Frontal cortex (tissue), 3 donors: ENCODE measurements at regions not wholly inside any gene's neighbourhood (a gene's known extent, or its start where the extent isn't known, plus 50 kb on each side); places are given as distances from the start of the nearest gene placed in this dataset.

Experiments used
- DNase-seq, 2 donors: peaks; one replicate each; pipeline ENCODE4 v3.0.0; 2012; ENCODE audit warnings: low spot score in 2 of 2
- FAIRE-seq: peaks from 2 replicates; lab custom pipeline; 2012; peaks lifted over from hg19 to GRCh38; lab: Jason Lieb, UNC
- donor health status: control.
- donor health status: control.
- donor health status: control.

DNA sequence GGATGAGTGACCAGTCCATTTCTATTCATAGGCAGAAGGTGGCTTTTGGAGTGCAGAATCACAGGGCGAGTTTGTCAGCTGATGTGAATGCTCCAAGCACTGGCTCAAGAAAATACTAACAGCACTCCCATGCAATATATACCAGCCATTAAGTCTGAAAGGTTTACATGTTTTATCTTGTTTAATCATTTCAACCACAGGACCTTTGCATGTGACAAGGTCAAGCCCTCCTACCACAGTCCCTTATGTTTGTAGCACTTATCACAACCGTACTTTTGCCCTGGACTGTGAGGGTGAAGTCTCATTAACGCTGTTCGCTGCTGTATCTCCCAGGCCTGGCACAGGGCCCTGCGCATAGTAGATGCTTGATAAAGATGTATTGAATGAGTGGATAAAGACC lies 99.3 kb upstream of the PMEPA1 start:
- FAIRE-seq (no peak), DNase-seq (no peak)

DNA sequence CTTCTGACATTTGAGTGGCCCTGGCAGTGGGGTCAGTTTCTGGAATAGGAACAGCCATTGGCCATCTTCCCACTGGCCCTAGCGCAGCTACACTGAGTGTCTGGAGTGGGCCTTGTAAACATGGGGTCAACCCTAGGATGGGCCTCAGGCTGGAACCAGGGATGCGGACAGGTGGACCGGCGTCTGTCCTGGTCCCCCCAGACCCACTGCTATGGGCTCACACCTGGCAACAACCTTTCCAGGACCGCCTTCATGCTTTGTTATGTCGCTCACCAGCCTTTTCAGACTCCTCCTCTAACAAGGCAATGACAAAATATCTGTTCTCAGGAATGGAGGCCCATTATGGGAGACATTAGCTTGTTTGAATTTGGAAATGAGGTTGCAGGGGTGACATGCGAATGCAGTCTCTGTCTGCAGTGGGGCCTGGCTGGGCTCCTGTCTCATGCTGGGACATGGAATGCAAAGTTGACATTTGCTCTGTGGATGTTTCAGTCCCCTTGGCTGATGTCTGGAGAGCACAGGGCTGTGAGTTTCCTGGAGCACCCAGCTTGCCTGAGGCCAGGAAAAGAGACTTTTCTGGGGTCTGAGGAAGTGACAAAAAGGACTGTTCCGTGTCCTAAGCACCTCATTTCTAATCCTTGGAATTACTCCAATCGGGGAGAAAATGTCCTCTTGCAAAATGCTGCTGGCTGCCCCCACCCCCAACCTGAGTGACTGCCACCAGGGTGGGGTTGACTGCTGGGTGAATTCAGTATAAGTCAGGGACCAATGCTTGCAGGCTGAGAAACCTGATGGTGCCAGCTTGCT lies 98.7 kb upstream of the PMEPA1 start:
- FAIRE-seq: no peak
- DNase-seq: no peak

DNA sequence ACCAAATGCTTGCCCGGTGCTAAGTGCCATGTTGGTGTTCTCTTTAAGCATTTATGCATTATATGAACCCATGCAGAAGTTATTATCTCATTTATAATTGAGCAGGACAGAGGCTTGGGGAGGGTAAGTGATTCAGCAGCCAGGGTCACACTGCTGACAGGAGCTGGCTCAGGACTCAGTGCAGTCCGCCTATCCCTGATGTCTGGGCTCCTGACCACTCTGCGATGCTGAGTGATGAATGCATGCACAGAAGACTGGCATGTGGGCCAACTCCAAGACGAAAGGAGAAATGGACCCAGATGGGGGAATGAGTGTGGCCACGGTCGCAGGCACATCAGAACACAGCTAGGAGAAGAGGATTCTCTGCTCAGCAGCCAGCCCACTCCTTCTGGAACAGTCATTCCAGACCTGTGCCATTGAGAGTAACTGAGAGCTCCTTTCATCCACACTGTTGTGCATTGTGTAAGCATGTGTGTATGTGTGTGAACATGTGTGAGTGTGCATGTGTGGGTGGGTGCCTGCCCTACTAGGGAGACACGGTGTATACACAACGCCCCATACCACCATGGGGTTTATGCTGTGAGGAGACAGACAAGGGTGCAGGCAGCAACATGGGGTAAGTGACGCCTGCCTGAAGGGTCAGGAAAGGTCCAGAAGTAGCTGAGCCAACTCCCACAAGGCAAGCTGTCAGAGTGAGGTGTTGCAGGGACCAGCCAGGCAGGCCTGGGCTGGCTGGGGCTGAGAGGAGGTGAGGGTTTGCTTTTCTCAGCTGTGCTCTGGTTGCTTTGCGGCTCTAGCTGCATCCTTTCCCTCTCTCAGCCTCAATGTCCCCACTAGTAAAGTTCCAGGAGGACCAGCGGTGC lies 97.8 kb upstream of the PMEPA1 start:
- FAIRE-seq: no peak
- DNase-seq: no peak

DNA sequence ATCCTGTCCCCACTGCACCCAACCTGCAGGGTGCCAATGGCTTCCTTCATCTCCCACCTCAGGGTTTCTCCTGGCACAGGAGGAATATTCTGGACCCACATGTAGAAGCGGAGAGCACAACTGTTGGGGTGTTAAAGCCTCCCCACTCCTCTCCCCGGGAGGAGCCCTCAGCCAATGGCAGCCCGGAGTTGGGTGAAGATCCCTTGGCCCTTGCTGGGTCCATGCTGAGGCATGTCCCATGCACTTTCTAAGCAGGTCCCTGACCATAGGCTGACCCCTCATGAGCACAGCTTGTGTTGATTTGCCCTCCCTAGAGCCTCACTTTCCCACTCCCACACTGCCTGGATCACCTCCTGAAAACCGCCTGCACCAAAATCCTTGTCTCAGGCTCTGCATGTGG lies 97.2 kb upstream of the PMEPA1 start:
- DNase-seq (no peak), FAIRE-seq (no peak)

DNA sequence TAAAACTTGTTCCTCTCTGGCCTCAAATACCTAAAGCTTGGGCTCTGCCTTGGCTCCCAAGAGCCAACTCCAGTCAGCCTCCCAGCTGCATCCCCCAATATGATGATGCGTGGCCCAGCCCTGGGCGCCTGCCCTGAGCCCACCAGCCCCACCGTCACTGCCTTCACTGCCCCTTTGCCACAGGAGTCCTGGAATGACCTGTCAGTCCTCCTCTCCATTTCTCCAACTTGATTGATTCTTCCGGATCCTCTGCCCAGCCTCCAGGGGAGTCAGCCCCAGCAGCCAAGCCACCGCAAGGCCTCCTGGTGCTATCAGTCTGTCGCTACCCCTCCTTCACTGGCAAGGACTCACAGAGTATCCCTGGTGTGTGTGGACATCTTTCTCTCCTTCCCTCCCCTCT lies 96.7 kb upstream of the PMEPA1 start:
- DNase-seq: no peak
- no peak for FAIRE-seq

DNA sequence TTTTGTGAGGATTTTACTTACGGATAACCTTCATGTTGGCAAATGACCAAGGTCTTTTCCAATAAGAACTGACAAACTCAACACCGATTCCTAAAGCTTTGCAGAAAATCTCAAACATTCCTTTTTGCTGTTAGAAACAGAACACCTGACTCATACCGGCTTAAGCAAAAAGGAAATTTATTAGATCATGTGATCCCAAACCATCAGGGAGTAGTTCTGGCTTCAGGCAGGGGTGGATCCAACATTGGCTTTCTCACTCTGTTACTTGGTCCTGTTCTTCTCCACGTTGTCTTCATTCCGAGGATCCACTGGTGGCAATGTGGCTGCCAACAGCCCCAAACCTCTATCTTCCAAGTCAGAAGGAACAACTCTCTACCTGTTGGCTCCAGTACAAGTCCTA lies 95.9 kb upstream of the PMEPA1 start:
- FAIRE-seq (no peak), DNase-seq (no peak)

DNA sequence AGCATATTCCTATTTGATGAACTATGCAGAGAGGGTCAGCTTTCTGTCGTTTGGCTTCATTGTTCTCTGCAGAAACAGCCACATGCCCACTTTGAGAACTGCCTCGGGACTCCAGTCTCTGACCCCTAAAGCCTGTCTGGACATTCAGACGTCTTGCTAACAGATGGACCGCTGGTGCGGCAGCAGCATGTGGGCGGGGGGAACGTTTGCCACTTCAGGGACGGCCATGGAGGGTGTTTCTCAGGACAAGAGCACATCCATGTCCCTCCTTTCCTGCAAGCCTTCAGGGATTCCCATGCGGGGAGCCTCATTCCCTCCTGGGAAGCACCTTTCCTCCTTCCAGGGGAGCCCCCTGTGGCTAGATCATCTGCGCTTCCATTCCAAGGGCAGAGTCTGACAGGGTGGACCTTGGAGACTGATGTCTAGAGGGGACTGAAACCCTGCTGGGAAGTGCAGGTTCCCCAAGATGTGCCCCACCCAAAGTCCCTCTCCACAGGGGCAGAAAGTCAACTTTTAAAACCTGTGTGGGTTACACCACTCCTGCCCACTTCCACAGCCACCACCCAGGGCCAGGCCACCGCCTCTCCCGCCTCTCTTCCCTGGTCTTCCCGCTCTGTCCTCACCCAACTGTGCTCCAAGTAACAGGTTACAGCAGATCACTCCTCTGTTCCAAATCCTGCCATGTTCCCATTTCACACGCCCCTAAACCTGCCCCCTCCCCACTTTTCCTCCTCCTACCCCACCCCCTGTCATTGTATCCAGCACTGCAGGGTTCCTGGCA lies 94.8 kb upstream of the PMEPA1 start:
- no peak for DNase-seq
- FAIRE-seq: no peak

DNA sequence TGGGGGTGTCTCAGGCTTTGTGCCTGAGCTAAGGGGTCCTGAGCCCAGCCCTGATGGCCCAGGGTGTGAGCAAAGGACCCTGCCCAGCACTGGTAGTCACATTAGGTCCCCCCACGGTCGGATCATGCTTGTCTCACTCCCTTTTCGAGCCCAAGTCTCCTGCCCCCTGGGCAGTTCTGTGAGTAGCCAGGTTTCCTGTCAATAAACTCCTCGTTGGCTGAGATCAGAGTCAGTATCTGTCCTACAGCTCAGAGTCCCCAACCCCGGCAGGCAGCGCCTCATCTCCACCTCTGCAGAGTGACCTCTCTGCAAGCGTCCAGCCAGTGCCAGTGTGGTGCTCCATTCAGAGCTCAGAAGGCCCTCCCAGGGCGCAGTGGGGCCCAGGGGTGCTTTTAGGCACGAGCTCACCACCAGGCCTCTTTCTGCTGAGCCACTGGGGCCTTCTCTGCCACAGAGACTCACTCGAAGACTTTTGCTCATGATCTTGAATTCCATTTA lies 93.7 kb upstream of the PMEPA1 start:
- DNase-seq (no peak), FAIRE-seq (no peak)

DNA sequence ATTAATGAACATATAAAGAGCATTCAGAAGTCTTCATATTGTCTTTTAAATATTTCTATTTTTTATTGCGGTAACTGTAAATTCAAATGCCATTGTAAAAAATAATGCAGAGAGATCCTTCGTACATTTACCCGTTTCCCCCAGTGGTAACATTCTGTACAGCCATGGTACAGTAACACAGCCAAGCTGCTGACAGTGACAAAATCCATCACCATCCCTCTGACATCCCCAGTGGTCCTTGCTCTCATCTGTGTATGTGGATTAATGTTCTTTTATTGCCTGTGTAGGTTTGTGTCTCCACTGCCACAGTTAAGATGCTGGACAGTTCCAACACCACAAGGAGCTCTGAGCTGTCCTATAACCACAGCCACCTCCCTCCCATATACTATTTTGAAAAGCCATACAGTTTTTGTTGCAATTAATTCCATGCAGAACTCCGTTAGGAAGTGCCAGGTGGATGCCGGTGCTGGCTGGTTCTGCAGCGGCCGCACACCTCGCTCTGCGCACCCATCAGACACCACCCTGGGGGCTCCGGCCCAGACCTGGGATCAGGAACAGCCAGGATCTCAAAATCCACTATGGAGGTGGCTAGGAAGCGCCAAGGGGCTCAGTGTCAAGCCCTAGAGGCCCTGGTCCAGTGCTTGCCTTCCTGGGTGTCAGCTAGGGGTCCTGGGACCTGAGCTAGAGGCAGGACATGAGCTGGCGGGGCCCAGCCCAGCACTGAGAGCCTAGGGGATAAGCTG lies 93.1 kb upstream of the PMEPA1 start:
- no peak for DNase-seq
- FAIRE-seq: no peak

DNA sequence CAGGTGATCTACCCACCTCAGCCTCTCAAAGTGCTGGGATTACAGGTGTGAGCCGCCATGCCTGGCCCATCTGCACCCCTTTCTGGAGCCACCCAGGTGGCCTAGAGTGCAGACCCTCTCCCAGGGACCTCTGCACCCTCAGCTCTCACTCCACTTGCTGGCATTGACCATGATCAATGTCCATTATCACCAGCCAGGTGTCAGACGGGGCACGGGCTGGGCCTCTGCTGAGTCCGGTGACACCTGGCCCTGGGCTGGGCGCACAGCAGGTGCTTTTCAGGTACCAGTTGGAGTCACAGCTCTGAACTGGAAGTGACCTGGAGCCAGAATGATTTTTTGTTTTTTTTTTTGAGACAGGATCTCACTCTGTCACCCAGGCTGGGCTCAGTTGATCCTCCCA lies 91.8 kb upstream of the PMEPA1 start:
- FAIRE-seq: no peak
- no peak for DNase-seq

DNA sequence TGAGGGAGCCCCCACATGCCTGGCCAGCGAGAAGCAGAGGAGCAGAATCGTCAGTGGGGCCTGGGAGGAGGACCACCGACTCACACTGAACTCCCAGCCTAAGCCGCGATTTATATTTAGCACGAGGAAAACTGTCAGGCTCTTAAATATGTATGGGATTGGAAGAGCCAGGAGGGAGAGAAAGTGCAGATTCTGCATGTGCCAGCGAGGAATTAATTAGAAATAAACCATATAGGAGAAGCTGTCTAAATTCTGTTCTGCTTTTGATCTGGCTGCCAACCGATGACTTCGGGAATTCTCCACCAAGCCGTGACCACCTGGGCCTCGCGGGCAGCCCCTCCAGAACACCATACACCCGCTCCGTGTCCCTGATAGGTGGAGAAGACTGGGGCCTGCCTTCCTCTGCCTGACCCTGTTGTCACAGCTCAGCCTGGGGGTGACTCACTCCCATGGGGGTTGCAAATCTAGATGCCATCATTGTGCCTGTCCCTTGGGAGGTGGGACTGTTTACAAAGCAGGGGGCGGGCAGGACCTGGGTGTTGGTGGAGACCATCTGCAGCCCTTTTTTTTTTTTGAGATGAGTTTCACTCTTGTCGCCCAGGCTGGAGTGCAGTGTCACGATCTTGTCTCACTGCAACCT lies 91.1 kb upstream of the PMEPA1 start:
- FAIRE-seq (no peak), DNase-seq (no peak)

DNA sequence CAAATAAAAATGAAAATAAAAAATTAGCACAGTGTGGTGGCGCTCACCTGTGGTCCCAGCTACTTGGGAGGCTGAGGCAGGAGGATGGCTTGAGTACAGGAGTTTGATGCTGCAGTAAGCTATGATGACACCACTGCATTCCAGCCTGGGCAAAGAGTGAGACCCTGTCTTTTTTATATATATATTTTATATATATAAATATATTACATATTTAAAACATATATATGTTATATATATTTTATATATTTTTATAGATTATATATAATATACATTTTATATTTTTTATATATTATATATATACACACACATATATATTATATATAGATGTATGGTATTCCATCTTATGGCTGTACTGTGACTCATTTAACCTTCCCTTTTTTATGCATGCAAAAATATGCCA lies 87.6 kb upstream of the PMEPA1 start:
- FAIRE-seq (no peak), DNase-seq (no peak)

DNA sequence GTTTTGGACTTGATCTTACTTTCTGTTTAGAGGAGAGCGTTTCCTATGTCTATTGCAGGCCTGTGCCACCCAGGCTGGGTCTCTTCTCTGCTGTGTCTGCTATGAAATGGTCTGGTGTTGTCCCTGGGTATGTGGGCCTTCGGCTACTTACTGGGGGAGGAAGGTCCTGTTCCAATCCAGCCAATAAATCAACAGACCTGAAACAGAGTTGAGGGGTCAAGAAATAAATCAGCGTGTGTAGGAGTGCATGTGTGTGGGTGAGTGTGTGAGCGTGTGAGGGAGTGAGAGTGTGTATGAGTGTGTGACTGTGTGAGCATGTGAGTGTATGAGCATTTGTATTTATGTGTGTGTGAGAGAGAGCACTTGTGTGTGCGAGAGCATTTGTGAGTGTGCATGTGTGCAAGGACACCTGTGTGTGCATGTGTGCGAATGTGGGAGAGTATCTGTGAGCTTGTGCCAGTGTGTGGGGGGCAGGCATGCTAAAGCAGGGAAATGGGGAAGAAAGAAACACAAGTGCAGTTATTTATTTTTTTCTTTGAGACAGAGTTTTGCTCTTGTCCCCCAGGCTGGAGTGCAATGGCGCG lies 86.3 kb upstream of the PMEPA1 start:
- DNase-seq (no peak), FAIRE-seq (no peak)

DNA sequence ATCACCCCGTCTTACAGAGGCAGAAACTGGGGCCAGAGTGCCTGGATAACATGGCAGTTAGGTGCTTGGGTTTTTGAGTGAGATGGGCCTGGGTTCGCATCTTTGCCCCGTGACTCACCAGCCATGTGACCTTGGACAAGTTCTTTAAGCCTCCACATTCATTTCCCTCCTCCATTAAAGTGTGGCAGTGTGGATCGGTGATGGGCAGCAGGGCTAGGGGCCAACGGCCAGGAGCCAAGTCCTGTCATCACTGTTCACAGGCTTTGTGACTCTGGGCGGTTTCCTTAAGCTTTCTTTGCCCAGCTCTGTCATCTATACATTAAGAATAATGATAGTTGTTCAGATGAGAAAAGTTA lies 85.5 kb upstream of the PMEPA1 start:
- DNase-seq (no peak), FAIRE-seq (no peak)

DNA sequence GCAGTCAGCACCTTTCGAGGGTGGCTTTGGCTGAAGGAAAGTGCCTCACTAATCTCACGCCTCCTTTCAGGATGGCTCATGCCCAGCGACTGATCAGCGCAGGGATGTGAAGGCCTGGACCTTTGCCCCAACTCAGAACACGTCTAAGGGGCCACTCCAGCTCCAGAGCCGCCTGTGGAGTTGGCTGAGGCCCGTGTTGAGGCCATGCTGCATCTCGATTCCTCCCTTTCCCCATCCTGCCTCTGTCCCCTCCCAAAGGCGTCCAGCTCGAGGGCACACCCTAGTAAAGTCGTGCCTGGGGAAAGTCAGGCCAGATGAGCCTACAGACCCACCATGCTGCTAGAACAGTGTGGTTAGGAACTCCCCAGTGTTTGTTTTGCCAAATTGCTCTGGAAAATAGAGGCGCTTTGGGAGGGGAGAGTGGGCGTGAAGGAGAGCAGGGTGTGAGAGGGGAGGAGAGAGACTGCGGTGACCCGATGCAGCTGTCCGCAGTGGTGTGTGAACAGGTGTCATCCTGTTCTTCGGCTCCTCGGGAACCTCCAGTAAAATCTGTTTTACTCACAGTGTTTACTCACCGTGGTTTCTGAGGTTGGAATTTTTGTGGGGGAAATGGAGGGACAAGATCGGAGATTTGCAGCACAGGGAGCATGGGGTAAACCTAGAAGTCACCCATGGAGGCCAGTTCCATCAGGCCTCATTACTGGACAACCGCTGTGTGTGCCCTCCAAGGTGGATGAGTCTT lies 85.0 kb upstream of the PMEPA1 start:
- FAIRE-seq: no peak
- DNase-seq: no peak

DNA sequence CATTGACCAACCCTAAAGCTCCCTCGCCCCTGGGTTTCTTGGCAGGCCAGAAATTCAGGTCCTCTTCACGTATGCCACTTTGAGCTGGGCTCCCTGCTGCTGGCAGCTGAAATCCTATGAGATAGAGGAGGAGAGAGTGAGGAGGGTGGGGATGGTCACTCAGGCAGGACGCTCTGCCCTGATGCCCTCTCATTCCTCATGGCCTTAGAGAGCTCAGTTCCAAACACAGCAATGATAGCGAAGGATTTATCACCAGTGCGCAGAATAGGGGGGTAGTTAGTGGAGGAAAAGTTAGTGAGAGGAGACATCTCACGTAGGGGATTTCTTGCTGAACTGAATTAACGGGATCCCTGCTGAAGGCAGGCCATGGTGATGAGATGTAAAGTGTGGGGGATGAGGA lies 84.2 kb upstream of the PMEPA1 start:
- no peak for FAIRE-seq
- no peak for DNase-seq

DNA sequence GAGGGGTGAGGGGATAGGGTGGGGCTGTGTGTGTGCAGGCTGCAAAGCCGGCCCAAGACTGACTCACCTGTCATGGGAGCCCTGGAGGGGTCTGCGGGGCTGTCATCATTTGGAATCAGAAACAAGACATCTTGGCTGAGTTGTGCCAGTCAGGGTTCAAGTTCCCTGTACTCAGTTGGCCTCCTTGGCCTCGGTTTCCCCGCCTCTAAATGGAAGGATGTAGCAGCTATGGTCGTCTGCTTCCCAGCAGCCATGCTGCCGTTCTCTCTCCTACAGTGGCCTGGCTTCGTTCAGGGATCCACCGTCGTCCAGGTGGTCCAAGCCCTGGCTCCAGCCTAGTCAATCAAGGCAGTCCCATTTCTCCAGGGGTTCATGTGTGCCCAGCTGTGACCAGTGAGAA lies 83.6 kb upstream of the PMEPA1 start:
- no peak for FAIRE-seq
- no peak for DNase-seq

DNA sequence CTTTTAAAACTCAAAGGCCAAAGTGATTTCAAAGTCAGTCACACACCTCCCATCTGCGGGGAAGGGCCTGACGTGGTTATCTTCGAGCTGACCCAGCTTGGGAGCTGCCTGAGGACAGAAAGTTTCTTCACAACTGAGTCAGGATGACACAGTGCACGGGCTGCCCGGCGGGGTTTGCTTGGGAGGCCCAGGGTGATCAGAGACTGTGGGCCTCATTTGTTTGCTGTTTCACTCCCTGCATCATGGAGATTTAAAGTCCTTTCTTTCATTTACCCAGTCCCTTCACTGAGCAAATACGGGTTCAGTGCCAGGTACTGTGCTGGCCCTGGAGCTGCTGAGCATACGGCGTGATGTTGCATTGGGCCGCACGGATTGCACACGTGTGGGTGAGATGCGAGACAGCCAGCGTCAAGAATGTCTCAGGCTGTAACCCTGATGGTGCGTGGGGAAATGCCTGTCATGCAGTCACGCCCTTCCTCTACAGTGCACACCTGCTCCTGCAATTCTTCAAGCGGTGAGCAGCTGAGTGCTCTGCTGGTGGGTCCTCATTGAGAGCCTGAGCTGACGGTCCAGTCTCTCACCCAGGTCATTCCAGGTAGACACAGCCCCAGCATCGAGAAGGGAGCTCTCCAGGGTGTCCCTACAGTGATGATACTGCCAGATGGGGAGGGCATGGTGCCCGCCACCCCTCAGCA lies 82.7 kb upstream of the PMEPA1 start:
- FAIRE-seq: no peak
- DNase-seq: no peak
